Left ventricle myocardium superior (tissue), 1 donor: ENCODE measurements at regions not wholly inside any gene's neighbourhood (a gene's known extent, or its start where the extent isn't known, plus 50 kb on each side); places are given as distances from the start of the nearest gene placed in this dataset.

Experiments used
- ATAC-seq: fragments of 200-7000 bp; cut with Tn5 transposase; one replicate; pipeline ENCODE4 v1.9.1; 2020; ENCODE audit warnings: mild to moderate bottlenecking, moderate library complexity
- DNase-seq: peaks from one replicate; pipeline ENCODE4 v3.0.0-alpha.2; 2020
- intact Hi-C: fragments of 100-400 bp; cut with micrococcal nuclease; formaldehyde crosslinking; loops from one replicate; pipeline ENCODE4 v1.11.0; 2022
- donor health status: DM: no; HTN: yes; CAD: no; lungs with severe emphysema.

- no peak for DNase-seq
- intact Hi-C loops = no loop called here
- no peak for ATAC-seq
These were observed 451.4 kb upstream of the VSTM2A start for GRCh38 chr7:54090652-54091213.

- ATAC-seq (no peak), DNase-seq (no peak)
- intact Hi-C loops = no loop called here
These were observed 450.9 kb upstream of the VSTM2A start for GRCh38 chr7:54091322-54091721.

GRCh38 chr7:54097886-54098285 is 444.3 kb upstream of the VSTM2A start:
- intact Hi-C loops = no loop called here
- DNase-seq = no peak
- no peak for ATAC-seq

- intact Hi-C loops = no loop called here
- ATAC-seq = no peak
These were observed 432.7 kb upstream of the VSTM2A start for GRCh38 chr7:54109501-54109900.

GRCh38 chr7:54111814-54112511 is 430.2 kb upstream of the VSTM2A start:
- ATAC-seq = no peak
- intact Hi-C loops = no loop called here

More at GRCh38 chr7:54109501-54109900, 432.7 kb upstream of the VSTM2A start:
- DNase-seq = no peak

GRCh38 chr7:54112567-54112966 is 429.6 kb upstream of the VSTM2A start:
- ATAC-seq = no peak
- intact Hi-C loops = no loop called here
- DNase-seq = no peak

More at GRCh38 chr7:54111814-54112511, 430.2 kb upstream of the VSTM2A start:
- no peak for DNase-seq

- DNase-seq = no peak
- no peak for ATAC-seq
- intact Hi-C loops = no loop called here
These were observed 427.0 kb upstream of the VSTM2A start for GRCh38 chr7:54115028-54115763.

GRCh38 chr7:54116956-54117355 is 425.2 kb upstream of the VSTM2A start:
- DNase-seq = no peak
- ATAC-seq = no peak
- intact Hi-C loops = no loop called here

- intact Hi-C loops = no loop called here
- DNase-seq (no peak), ATAC-seq (no peak)
These were observed 413.1 kb upstream of the VSTM2A start for GRCh38 chr7:54129035-54129434.

- DNase-seq (no peak), ATAC-seq (no peak)
- intact Hi-C loops = no loop called here
These were observed 400.6 kb upstream of the VSTM2A start for GRCh38 chr7:54141576-54141975.

- ATAC-seq (no peak), DNase-seq (no peak)
- intact Hi-C loops = no loop called here
These were observed 396.5 kb upstream of the VSTM2A start for GRCh38 chr7:54145716-54146115.

- no peak for DNase-seq
- intact Hi-C loops = no loop called here
- no peak for ATAC-seq
These were observed 388.7 kb upstream of the VSTM2A start for GRCh38 chr7:54153462-54153861.

GRCh38 chr7:54159088-54159487 is 383.1 kb upstream of the VSTM2A start:
- intact Hi-C loops = no loop called here
- no peak for ATAC-seq
- no peak for DNase-seq

GRCh38 chr7:54161621-54162020 is 380.6 kb upstream of the VSTM2A start:
- DNase-seq = no peak
- intact Hi-C loops = no loop called here
- ATAC-seq = no peak

GRCh38 chr7:54166419-54166818 is 375.8 kb upstream of the VSTM2A start:
- intact Hi-C loops = no loop called here
- ATAC-seq = no peak
- no peak for DNase-seq

- intact Hi-C loops = no loop called here
- no peak for ATAC-seq
- no peak for DNase-seq
These were observed 362.7 kb upstream of the VSTM2A start for GRCh38 chr7:54179321-54180029.

GRCh38 chr7:54180796-54181195 is 361.4 kb upstream of the VSTM2A start:
- intact Hi-C loops = no loop called here
- ATAC-seq (no peak), DNase-seq (no peak)

- DNase-seq = no peak
- intact Hi-C loops = no loop called here
- no peak for ATAC-seq
These were observed 359.1 kb upstream of the VSTM2A start for GRCh38 chr7:54183055-54183454.

- intact Hi-C loops = no loop called here
- DNase-seq = no peak
- no peak for ATAC-seq
These were observed 355.8 kb upstream of the VSTM2A start for GRCh38 chr7:54186336-54186735.
